Loucy (cell line): ENCODE measurements at regions not wholly inside any gene's neighbourhood (a gene's known extent, or its start where the extent isn't known, plus 50 kb on each side); places are given as distances from the start of the nearest gene placed in this dataset.
A peak's percentile ranks its signal among the peaks of the same experiment; 100 is the strongest.

Source experiments
- H2AFZ ChIP-seq: fragments of 200-600 bp; sonication (generic); 2 replicates; pipeline ENCODE4 v1.6.0; 2016; ENCODE audit warnings: antibody characterized with exemption, mild to moderate bottlenecking, low read length, moderate library complexity
- H3F3A ChIP-seq: fragments of 200-600 bp; 2 replicates; pipeline ENCODE4 v1.6.0; 2016; ENCODE audit warnings: antibody characterized with exemption, low read depth, mild to moderate bottlenecking
- H3K27me3 ChIP-seq: fragments of 200-600 bp; sonication (generic); 2 replicates; pipeline ENCODE4 v1.6.1; 2014; ENCODE audit warnings: low read length, mild to moderate bottlenecking; ENCODE audit not compliant: insufficient read depth, poor library complexity, severe bottlenecking
- H3K36me3 ChIP-seq: fragments of 200-600 bp; sonication (generic); 2 replicates; pipeline ENCODE4 v1.6.1; 2016; ENCODE audit warnings: low read length; ENCODE audit not compliant: insufficient read depth
- H3K4me1 ChIP-seq: fragments of 200-600 bp; sonication (generic); 2 replicates; pipeline ENCODE4 v1.5.1; 2014; ENCODE audit warnings: low read length, mild to moderate bottlenecking; ENCODE audit not compliant: insufficient read depth, poor library complexity, severe bottlenecking
- H3K4me2 ChIP-seq: fragments of 200-600 bp; sonication (generic); 2 replicates; pipeline ENCODE4 v1.6.0; 2014; ENCODE audit warnings: antibody characterized with exemption, low read length, low read depth, mild to moderate bottlenecking; ENCODE audit not compliant: poor library complexity, severe bottlenecking
- H3K4me3 ChIP-seq: fragments of 200-600 bp; sonication (generic); 2 replicates; pipeline ENCODE4 v1.5.1; 2014; ENCODE audit warnings: low read length, mild to moderate bottlenecking, mixed read lengths; ENCODE audit not compliant: poor library complexity, severe bottlenecking
- H3K79me2 ChIP-seq: fragments of 200-600 bp; sonication (generic); 2 replicates; pipeline ENCODE4 v1.6.1; 2014; ENCODE audit warnings: low read length; ENCODE audit not compliant: insufficient read depth
- H3K9ac ChIP-seq: fragments of 200-600 bp; sonication (generic); 2 replicates; pipeline ENCODE4 v1.6.0; 2014; ENCODE audit warnings: mild to moderate bottlenecking, low read depth, low read length, moderate library complexity; ENCODE audit not compliant: poor library complexity, severe bottlenecking
- H3K9me2 ChIP-seq: fragments of 200-600 bp; sonication (generic); replicated peaks from 2 replicates; pipeline ENCODE4 v1.6.1; 2016; ENCODE audit warnings: low read depth, low read length, mixed read lengths
- H3K9me3 ChIP-seq: fragments of 200-600 bp; sonication (generic); 2 replicates; pipeline ENCODE4 v1.6.1; 2014; ENCODE audit warnings: mild to moderate bottlenecking, antibody characterized with exemption, low read length, low read depth; ENCODE audit not compliant: insufficient read depth
- H4K20me1 ChIP-seq: fragments of 200-600 bp; sonication (generic); 2 replicates; pipeline ENCODE4 v1.6.0; 2014; ENCODE audit warnings: antibody characterized with exemption, low read length, mild to moderate bottlenecking; ENCODE audit not compliant: insufficient read depth, poor library complexity, severe bottlenecking
- EZH2phosphoT487 ChIP-seq: fragments of 200-600 bp; IDR thresholded peaks from 2 replicates; pipeline ENCODE4 v1.6.1; 2018; ENCODE audit warnings: antibody characterized with exemption, mild to moderate bottlenecking, moderate library complexity, borderline replicate concordance
- TF ChIP-seq, protein P1 (sequence below): fragments of 200-600 bp; sonication (generic); conservative IDR thresholded peaks from 2 replicates; pipeline ENCODE4 v1.5.1; 2014; ENCODE audit warnings: mild to moderate bottlenecking, antibody characterized with exemption, low read length

DNA sequence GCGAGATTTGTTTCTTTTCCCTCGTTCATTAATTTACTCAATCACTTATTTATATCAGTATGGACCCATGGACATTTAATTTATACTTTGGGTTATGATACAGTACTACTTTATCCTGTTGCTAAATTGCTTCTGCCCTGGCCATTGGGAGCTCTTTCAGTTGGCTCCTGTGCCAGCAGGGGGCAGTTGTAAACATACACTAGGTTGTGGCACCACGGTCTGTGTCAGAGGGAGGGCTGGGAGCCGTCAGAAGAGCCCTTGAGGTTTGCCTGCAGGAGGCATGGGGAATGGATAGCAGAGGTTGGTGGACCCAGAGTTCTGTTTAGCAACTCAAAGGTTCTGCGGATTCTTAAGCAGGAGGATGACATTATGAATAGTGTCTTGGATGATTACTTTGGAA, 94.3 kb downstream of the ERCC5 start:
- no peak overlapping the region for H2AFZ ChIP-seq
- no peaks in the 10 kb centered on the region for H3K9me3 ChIP-seq
- H3K4me3 ChIP-seq, result no peak overlapping the region
- no peaks in the 10 kb centered on the region for H3F3A ChIP-seq
- H3K9ac ChIP-seq, result no peak overlapping the region
- no peaks in the 10 kb centered on the region for H3K9me2 ChIP-seq
- TF ChIP-seq, protein P1, sequence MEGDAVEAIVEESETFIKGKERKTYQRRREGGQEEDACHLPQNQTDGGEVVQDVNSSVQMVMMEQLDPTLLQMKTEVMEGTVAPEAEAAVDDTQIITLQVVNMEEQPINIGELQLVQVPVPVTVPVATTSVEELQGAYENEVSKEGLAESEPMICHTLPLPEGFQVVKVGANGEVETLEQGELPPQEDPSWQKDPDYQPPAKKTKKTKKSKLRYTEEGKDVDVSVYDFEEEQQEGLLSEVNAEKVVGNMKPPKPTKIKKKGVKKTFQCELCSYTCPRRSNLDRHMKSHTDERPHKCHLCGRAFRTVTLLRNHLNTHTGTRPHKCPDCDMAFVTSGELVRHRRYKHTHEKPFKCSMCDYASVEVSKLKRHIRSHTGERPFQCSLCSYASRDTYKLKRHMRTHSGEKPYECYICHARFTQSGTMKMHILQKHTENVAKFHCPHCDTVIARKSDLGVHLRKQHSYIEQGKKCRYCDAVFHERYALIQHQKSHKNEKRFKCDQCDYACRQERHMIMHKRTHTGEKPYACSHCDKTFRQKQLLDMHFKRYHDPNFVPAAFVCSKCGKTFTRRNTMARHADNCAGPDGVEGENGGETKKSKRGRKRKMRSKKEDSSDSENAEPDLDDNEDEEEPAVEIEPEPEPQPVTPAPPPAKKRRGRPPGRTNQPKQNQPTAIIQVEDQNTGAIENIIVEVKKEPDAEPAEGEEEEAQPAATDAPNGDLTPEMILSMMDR, result peak; percentile 22; the same call in 1 of the 2 replicates
- no peak for TF ChIP-seq EZH2phosphoT487
- no peaks in the 10 kb centered on the region for H3K79me2 ChIP-seq
- no peak overlapping the region for H3K4me2 ChIP-seq
- H3K27me3 ChIP-seq, result no peaks in the 10 kb centered on the region
- no peaks in the 10 kb centered on the region for H3K4me1 ChIP-seq
- H3K36me3 ChIP-seq, result no peaks in the 10 kb centered on the region
- no peaks in the 10 kb centered on the region for H4K20me1 ChIP-seq

DNA sequence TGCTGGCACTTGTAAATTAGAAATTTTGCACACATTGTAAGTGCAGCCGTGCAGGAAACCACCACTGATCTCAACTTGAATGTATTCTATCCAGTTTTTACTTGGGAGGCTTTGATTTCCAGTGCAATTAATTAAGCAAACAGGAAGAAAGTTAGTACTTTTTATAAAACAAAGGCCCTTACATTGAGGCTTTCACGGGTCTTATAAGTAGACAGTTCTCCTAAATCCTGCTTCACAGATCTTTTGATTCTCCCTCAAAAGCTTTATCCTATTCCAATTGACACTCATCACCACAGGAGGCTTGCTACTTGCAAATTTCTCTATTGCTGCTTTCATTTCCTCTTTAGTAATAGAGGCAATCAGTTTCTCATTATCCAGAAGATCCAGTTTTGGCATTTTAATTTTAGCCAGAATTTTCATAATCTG, 90.1 kb downstream of the ERCC5 start:
- Histone ChIP-seq H3K27me3 (no peaks in the 10 kb centered on the region), H2AFZ (no peak overlapping the region), H3K79me2 (no peaks in the 10 kb centered on the region), H3K9me2 (no peaks in the 10 kb centered on the region), H3K4me3 (no peak overlapping the region), H3K4me2 (no peak overlapping the region), H3F3A (no peaks in the 10 kb centered on the region), H3K36me3 (no peaks in the 10 kb centered on the region), H3K9me3 (no peaks in the 10 kb centered on the region), H3K9ac (no peak overlapping the region), H3K4me1 (no peaks in the 10 kb centered on the region), H4K20me1 (no peaks in the 10 kb centered on the region)
- no peak for TF ChIP-seq EZH2phosphoT487
- TF ChIP-seq, protein P1, result no peak

DNA sequence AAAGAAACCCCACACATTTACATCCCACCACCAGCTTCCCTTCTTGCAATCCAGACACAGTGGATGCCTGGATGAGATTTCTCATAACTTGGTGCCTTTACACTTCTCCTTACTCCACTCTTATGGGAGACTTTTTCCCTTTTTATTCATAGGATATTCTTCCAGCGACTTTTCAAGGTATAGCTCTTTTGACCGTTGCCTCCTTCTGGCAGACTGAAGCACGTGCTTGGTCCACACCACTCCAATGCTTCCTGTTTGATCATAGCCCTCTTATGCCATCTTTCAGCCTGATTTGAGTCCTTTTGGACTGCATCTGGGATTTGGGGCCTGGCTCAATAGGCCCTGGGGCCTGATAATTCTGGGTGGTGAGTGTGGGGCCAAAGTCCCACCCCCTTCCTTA, 87.7 kb downstream of the ERCC5 start:
- no peaks in the 10 kb centered on the region for H3K9me3 ChIP-seq
- no peaks in the 10 kb centered on the region for H3K9me2 ChIP-seq
- H3K36me3 ChIP-seq, result no peaks in the 10 kb centered on the region
- H3K79me2 ChIP-seq, result no peaks in the 10 kb centered on the region
- no peaks in the 10 kb centered on the region for H3F3A ChIP-seq
- TF ChIP-seq, protein P1, result no peak
- TF ChIP-seq EZH2phosphoT487, result no peak
- no peak overlapping the region for H2AFZ ChIP-seq
- H3K4me3 ChIP-seq, result no peak overlapping the region
- H4K20me1 ChIP-seq, result no peaks in the 10 kb centered on the region
- no peaks in the 10 kb centered on the region for H3K27me3 ChIP-seq
- no peak overlapping the region for H3K4me2 ChIP-seq
- H3K4me1 ChIP-seq, result no peaks in the 10 kb centered on the region
- no peak overlapping the region for H3K9ac ChIP-seq
